Daoy (cell line): ENCODE measurements at regions not wholly inside any gene's neighbourhood (a gene's known extent, or its start where the extent isn't known, plus 50 kb on each side); places are given as distances from the start of the nearest gene placed in this dataset.

Experiments
- DNase-seq: peaks from one replicate; pipeline ENCODE4 v3.0.0-alpha.2; 2015; ENCODE audit warnings: low read depth

DNA sequence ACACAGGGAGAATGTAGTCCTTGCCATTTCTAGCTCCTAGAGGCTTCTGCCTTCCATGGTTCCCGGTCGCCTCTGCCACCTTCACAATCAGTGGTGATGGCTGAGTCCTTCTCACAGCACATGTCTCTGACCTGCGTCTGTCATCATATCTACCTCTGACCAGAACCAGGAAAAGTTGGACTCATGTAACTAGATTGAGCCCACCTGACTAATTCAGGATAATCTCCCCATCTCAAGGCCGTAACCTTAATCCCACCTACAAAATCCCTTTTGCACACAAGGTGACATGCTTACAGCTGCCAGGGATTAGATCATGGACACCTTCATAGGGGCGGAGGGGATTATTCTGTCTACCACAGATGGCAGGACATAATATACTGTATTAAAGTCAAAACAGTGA lies 375.6 kb downstream of the ICE1 start:
- DNase-seq, result no peak

DNA sequence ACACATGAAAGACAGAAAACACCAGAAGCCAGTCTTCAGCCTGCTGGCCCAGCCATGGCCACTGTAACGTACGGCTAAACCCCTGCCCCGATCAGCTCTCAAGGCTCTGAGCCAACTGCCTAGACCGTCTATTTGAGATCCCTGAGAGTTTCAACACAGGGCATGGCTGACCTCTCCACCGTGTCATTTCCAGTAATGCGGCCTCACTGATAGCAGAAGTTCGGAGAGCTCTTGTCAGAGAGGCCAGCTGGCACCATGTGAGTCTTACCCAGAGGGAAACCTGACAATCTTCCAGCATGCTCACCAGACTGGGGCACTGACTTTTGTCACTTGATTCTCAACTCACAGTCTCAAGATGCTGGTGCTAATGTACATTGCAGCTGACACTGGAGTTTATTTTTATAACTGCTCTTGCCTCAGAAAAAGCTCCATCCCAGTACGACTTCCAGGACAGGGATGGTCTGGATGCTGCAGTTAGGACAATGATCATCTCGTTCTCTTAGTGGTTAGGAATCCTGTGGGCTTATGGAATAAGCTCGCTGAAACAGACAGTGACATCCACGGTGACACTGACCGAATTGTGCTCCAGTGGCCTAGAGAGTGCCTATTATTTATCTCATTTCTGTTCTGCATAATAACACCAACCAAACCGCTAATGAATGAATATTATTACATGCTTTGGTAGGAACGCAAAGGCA lies 372.7 kb downstream of the ICE1 start:
- DNase-seq, result no peak

DNA sequence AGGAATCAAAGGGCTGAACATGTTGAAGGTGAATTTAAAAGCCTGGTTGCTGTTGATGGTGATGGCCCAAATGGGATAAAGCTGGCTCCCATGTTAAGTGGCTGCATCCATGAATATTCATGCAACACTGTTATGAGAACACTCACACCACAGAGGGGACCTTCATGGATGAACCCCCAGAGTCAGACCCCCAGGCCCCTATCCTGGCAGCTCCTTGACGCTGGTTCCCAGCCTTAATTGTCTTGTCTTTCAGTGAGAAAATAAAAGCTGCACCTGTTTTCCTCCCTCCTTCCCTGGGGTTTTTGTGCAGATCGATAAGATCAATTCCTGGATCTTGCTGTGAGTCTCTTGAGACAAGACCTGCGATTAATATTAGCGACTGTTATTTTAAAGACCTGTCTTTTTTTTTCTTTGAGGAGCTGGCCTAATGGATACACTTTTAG lies 371.7 kb downstream of the ICE1 start:
- DNase-seq, result no peak

DNA sequence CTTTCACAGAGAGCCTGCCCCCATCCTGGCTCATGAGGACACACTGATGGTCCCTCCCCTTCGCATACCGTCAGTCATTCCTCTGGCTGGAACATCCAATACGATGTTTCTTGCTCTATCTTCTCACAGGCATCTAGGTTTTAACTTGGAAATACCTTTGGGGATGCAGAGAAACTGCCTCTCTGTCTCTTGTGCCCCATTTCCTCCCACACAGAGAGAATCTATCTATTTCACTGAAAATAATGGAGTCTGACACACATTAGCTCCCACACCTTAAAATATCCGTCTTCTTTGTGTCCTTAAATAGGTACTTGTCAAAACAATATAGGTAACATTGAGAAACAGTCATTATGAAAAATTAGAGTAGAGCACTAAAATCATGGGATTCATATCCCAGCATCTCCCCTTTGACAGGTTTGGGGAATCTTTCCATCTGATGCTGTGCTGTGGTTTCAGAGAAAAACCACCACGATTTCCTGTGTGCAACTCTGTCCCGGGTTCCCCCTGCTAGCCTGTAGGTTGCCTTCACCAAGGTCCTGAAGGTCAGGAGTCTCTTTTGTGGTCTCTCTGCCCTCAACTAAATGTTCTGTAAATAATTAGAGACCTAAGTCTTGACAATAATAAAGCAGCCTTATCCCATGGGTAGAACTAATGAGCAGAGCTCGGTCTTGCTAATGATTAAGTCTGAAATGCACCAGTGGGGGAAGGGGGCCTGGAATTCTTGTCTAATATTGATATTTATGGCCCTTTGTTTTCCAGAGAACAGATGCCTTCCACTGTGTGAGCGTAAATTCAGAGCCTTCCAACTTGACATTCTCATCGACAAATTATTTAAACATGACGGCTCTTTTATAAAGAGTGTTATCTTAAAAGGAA lies 371.0 kb downstream of the ICE1 start:
- DNase-seq, result no peak

DNA sequence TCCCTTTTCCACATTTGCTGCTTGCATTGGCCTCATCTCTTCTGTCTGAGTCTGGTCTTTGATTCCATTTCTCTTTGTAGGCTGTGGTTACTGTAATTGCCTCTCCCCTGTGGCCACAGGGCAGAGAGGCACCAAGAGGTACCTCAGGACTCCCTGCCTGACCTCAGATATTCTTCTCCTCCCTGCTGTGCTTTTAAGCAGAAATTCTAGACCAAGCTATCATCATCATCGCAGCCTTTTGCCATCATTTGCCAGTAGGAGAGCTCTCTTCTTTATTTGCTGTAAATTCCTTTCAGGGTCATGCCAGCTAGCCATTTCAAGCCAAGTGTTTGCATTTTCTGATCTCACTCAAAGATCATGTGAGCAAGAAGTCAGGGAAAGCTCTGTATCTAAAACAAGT lies 369.6 kb downstream of the ICE1 start:
- DNase-seq, result no peak

DNA sequence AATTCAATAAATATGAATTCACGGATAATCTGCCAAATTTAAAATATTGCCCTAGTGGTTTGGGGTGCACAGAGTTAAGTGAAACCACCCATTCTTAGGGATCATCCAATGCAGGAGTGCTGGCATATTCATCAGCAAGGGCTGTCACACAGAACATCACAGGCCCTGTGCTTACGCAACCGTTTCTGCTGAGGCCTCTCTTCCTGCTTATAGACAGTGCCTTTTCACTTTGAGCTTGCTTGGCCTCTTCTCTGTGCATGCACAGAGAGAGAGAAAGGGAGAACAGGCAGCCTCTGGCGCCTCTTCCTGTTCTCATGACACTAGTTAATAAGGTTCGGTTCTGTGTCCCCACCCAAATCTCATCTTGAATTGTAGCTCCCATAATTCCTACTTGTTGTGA lies 366.3 kb downstream of the ICE1 start:
- DNase-seq, result no peak

DNA sequence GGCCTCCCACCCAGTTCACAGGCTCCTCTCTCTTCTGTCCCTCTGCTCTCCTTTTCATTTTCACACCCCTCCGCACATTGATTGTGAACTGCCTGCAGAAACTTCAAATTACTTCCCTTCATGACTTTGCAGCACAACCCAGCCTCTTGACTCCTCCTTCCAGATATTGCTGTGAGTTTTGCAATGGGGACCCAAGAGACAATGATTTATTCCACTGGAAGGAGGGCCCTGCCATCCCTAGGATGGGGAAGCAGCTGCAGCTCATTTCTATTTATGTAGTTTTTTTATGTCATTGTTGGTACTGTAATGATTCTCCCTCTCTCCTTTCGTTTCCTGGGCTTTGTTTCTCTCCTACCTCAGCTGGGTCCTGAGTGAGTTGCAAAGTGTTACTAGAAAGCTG lies 364.9 kb downstream of the ICE1 start:
- no peak for DNase-seq

DNA sequence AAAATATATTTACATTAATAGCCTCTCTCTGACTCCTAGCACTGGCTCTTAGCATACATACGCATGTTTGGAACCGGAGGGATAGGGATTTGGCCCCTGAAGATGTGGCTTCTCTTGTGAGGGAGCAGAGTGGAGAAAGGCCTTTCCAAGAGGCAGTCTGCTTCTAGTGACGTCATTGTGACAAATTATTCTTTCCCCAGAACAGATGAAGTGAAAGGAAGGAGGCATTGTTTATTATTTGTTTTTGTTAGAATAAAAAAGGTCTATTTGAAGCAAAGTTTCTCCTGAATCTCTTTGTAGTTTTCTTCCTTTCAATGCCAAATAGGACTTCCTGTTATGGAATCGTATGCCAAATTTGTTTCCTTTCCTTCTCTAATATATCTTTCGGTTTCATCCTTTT lies 361.6 kb downstream of the ICE1 start:
- DNase-seq, result no peak

DNA sequence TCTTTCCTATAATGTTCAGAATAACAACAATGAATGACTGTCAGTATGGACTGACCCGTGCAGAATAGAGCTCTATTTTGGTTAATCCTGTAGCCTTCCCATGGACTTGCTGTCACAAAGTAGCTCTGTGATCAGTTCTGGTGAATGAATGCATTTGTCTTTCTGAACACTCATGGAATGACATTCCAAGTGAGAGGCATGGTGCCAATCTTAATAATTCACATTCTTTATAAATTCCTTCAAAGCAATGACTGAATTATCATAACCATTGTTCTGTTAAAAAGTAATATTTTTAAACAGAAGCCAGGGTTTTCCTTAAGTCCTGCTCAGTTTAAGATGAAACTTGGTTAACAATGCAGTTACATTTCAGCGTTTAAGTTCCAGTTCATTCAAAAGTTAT lies 360.5 kb downstream of the ICE1 start:
- no peak for DNase-seq

DNA sequence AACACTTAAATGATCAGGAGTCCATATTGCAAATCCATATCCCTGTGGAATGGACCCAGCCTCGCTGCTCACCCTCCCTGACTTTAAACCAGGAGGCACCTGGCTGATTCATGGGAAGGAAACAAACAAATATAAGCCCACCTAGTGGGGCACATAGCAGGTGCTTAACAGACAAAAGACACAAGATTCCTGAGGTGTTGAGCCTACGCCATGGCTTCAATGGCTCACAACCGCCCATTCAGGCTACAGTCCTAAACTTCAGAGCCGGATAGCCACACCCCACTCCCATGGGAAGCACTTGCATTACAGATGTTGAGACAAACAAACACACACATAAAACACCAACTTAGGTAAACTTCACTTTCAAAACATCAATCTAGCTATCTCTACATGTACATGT lies 359.9 kb downstream of the ICE1 start:
- no peak for DNase-seq

DNA sequence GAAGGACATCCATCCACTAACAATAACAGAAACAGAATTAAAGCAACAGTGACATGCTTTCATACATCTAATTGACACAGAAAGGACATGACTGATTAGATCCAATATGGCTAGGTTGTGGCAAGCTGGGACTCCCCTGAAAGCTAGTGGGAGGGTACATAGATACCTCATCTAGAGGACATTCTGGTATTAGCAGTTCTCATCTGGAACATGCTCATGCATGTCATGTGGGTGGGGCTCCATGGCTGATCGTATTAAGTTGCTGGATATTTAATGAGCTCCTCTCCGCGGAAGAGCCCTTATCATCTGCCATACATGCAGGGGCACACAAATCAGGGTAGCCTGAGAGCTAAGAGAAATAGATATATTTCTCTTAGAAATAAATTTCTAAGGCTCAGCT lies 358.9 kb downstream of the ICE1 start:
- DNase-seq, result no peak

DNA sequence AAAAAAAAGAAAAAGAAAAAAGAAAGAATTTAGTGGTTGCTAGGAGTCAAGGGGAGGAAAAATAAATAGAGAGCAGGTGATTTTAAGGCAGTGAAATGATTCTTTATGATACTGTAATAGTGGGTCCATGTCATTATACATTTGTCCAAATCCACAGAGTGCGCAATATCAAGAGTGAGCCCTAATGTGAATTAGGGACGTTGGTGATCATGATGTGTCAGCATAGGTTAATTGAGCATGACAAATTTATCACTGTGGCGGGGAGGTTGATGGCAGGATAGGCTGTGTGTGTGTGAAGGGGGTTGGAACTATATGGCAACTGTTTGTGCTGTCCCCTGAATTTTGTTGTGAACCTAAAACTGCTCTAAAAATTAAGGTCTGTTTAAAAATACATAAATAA lies 357.8 kb downstream of the ICE1 start:
- DNase-seq, result no peak

DNA sequence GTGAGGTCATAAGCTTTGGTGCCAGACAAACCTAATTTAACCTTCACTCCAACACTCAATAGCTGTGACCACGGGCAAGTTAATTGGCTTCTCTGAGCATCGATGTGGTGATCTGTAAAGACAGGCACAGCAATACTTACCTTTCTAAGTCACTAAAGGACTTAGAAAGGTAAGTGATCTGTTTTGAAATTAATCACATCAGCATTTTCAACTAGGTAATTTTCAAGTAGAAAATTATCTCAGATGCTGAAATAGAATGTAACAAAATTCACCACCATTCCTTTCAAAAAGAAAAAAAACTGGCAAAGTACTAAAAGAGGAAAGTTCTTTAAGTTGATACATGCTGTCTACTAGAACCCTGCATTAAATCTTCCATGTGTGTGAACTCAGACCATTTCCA lies 354.5 kb downstream of the ICE1 start:
- no peak for DNase-seq

DNA sequence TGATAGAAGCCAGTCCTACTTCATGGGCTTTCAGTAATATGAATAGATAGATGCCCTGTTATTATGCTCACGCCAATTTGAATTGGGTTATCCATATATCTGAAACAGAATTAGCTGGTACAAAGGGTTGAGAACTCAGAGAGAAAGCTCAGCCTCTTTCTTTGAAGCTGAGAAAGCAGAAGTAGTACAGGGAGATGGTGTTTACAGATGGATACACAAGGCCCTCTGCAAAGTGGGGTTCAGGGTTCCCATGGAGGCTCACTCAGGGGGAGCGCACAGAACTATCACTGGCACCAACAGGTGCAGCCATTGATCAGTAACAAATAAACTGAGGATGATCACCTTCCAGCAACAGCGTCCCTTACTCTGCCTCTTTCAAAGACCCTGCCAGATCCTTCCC lies 349.7 kb downstream of the ICE1 start:
- no peak for DNase-seq

DNA sequence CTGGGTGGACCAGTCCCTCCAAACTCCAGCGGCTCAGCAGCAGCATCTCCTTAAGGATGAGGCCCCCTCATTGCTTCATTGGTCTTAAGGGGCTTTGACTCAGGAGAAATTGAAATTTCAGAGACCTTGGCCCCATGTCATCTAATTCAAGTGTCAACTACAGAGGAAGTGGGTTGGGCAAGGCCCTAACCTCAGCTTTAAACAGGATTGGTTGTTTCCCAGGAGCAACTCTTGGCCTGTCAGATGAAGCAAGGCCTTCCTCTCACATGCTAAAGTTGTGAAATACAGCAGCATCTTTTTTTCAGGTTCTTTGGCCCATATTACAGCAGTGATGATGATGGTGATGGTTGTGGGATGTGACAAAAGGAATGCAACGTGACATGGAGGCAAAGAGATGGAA lies 348.3 kb downstream of the ICE1 start:
- no peak for DNase-seq

DNA sequence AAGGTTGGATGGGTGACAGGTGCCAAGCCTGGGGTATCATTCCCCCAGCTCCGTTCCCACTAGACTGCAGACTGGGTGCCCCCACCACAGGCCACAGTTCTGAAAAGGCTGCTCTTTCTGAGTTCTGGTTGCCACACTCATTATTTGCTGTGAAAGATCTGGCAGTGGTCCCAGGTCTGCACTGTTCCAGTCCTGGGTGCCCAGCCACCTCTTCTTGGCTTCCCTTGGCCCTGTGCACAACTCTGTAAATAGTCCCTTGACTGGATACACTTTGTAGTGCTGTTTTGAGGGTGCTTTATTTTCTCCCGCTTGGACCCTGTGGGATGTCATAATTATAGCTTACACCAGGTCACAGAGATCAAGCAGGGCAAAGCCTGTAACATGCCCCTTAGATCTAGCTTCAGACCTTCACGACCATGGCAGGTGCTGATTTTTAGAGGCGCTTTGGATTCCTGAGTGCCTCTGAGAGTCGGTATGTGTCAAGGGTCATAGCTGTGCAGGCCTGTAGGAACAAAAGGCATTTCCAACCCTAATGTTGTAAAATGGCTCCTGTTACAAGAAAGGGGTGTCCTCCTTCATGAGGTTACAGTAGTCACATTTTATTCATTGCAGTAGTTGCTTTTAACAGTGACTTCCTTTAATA lies 344.9 kb downstream of the ICE1 start:
- no peak for DNase-seq

DNA sequence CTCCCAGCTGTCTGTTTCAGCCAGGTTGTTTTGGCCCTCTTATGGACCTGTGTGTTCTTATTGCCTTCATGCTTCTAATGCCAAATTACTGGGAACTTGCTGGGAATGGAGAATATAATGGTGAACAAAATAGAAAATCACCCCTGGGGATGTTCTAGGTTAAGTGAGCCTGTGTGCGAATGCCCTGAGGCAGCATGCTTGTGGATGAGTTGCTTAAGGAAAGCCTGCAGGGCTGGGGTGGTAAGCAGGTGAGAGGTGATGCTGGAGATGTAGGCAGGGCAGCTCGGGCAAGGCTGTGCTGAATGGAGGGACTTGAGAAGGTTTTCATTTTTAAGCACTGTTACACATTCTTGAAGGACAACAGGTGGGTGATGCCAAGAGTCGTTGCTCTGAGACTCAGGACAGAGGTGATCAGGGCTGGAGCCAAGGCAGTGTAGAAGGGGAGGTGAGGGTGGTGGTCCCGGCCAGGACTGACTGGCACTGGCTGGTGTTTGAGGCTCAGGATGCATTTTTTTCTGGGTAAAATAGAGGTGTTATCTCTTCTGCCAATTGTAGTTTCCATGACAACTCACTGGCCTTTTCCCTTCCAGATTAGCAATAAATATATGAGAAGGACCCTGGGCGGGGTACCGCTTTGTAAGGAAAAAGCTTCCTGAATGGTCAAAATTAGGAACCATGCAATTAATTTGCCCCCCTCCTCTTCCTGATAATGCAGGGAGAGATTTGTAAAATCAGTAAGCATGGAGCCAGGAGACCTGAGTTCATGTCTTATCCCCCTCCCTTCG lies 342.8 kb downstream of the ICE1 start:
- no peak for DNase-seq

DNA sequence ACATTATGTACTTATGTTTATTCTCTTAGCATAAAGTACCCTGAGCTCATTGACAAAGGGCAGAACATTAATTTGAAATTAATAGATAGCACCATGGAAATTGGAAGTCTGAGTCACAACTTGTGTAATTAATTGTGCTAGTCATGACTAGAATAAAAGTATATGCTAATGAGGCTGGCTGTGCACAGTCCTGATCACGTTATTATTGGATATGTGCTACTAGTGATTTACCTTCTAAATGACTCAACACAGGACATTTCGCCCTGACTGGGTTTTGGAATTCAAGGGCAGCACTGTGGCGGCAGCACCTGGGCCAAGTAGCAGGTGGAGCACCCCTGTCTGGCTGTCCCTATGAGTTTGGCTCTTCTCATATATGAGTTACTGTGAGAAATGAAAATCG lies 341.8 kb downstream of the ICE1 start:
- DNase-seq, result no peak

DNA sequence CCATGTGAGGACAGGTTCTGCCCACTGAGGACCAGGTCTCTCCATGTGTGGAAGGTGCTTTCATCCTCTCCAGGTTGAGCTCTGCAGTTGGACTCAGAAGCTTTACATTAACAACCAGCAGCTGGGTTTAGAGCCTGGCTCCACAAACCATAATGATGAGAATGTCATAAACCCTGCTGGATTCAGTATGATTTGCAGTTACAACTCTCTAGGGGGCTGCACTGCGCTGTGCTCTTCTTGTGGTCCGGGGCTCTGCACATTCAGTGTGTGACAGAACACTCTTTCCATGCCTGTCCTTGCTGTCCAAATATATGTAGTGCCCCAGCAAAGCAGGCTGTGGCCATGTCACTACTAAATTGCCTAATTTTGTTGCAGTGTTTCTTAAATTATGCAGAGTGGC lies 334.3 kb downstream of the ICE1 start:
- DNase-seq, result no peak

DNA sequence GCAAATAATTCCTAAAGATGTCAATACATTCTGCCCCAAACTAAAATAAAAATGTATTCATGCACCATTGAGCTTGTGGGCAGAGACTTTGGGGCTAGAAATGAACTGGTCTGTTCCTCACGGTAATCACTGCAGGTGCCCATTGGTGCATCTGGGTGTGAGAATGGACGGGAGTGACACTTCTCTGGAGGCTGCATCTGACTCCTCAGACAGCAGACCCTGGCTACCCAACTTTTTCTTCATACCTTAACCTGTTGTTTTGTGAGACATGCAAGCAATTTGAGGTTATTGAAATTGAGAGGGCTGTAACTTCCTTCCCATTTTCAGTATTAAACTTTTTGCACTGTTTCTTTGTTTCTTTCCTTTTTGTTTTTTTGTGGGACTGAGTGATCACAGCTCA lies 333.4 kb downstream of the ICE1 start:
- DNase-seq, result no peak

DNA sequence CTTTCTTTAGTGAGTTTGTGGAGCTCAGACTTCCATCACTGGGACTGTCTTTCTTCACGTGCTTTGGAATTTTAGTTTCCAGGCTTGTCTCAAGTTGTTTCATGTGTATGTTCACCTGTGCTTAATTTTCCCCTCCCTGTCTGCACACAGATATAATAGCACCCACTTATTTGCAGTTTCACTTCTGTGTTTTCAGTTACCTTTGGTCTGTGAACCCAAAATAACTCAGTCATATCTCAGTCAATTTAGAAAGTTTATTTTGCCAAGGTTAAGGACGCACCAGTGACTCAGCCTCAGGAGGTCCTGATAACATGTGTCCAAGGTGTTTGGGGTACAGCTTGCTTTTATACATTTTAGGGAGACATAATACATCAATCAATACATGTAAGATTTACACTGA lies 330.4 kb downstream of the ICE1 start:
- no peak for DNase-seq

DNA sequence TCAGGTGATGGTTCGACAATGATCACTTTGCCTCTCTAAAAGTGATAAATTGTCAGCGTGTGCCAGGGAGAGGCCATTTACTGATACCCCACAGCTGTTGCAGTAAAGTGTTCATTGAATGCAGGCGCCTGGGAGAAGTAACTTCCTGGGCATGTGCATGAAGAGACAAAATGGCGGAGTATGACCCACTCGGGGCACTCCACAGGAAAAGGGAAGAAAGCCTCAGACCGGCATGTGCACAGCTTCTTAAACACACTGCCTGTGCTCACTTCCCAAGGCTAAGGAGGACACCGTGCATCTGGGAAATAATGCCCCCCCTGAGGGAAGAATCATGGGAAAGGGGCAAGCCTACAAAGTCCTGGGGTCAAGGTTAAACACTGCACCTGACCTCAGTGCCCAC lies 329.5 kb downstream of the ICE1 start:
- no peak for DNase-seq
